Transverse colon (tissue), 4 donors: ENCODE measurements at regions not wholly inside any gene's neighbourhood (a gene's known extent, or its start where the extent isn't known, plus 50 kb on each side); places are given as distances from the start of the nearest gene placed in this dataset.

Source experiments
- DNase-seq: peaks from one replicate; pipeline ENCODE4 v3.0.0-alpha.2; 2019
- H3K27ac ChIP-seq, 4 donors: fragments of 200-600 bp; sonication (generic); 2 replicates each; pipeline ENCODE4 v1.5.1; 2016 to 2018; ENCODE audit warnings: inconsistent platforms in 4 of 4
- H3K27me3 ChIP-seq: fragments of 200-600 bp; sonication (generic); 2 replicates; pipeline ENCODE4 v1.5.1; 2017; ENCODE audit warnings: inconsistent platforms
- H3K36me3 ChIP-seq, 4 donors: fragments of 200-600 bp; sonication (generic); 2 replicates each; pipeline ENCODE4 v1.5.1; 2017 to 2019; ENCODE audit warnings: inconsistent platforms in 4 of 4
- H3K4me1 ChIP-seq, 4 donors: fragments of 200-600 bp; sonication (generic); 2 replicates each; pipeline ENCODE4 v1.5.1; 2017 to 2020; ENCODE audit warnings: inconsistent platforms in 4 of 4
- H3K4me3 ChIP-seq, 4 donors: fragments of 200-600 bp; sonication (generic); 1 replicate in 1 of 4; 2 replicates in 3 of 4; pipeline versions ENCODE4 v1.5.1 to v1.6.1; 2017 to 2019; ENCODE audit warnings: inconsistent platforms in 4 of 4
- H3K9me3 ChIP-seq, 2 donors: fragments of 200-600 bp; sonication (generic); 2 replicates each; pipeline ENCODE4 v1.5.1; 2017 to 2019; ENCODE audit warnings: inconsistent platforms in 2 of 2
- EP300 ChIP-seq: sonication (generic); formaldehyde crosslinking; IDR thresholded peaks from one replicate; pipeline ENCODE4 v1.6.1; 2017; ENCODE audit warnings: antibody characterized with exemption, low read depth
- POLR2A ChIP-seq: fragments of 450-650 bp; IDR thresholded peaks from one replicate; pipeline ENCODE4 v1.6.1; 2016; ENCODE audit warnings: antibody characterized with exemption, mild to moderate bottlenecking, moderate library complexity
- POLR2AphosphoS5 ChIP-seq, 3 donors: sonication (generic); formaldehyde crosslinking; IDR thresholded peaks; one replicate each; pipeline ENCODE4 v1.6.1; 2016; ENCODE audit warnings: antibody characterized with exemption in 3 of 3
- WGBS, 2 donors: methylation state at CpG; one replicate each; pipeline ENCODE4 v1.1.5; 2018; ENCODE audit warnings: low coverage in 1 of 2; 5-methylcytosine and 5-hydroxymethylcytosine counted together
- in situ Hi-C, 4 donors: fragments of 200-750 bp; cut with MboI; loops; one replicate each; pipeline versions ENCODE4 v1.15.0 to v1.15.1; 2017; ENCODE audit warnings: low sequenced_read_pairs in 3 of 4, low pct_ligation_motif_present in 1 of 4, low pct_unique_long_range_greater_than_20kb in 1 of 4
- intact Hi-C: fragments of 100-400 bp; cut with DNase I; formaldehyde crosslinking; loops from one replicate; pipeline ENCODE4 v1.15.1; 2023; ENCODE audit warnings: low total_unique reads
- TF ChIP-seq, protein P1 (sequence below), 5 experiments: fragments of 200-600 bp in 3 of 5; fragments of 450-650 bp in 2 of 5; sonication (generic) in 3 of 5; IDR thresholded peaks; 1 replicate in 2 of 5; 2 replicates in 3 of 5; pipeline ENCODE4 v1.5.1; 2016 to 2017; ENCODE audit warnings: antibody characterized with exemption in 5 of 5, inconsistent platforms in 3 of 5, mild to moderate bottlenecking in 2 of 5, moderate library complexity in 1 of 5

DNA sequence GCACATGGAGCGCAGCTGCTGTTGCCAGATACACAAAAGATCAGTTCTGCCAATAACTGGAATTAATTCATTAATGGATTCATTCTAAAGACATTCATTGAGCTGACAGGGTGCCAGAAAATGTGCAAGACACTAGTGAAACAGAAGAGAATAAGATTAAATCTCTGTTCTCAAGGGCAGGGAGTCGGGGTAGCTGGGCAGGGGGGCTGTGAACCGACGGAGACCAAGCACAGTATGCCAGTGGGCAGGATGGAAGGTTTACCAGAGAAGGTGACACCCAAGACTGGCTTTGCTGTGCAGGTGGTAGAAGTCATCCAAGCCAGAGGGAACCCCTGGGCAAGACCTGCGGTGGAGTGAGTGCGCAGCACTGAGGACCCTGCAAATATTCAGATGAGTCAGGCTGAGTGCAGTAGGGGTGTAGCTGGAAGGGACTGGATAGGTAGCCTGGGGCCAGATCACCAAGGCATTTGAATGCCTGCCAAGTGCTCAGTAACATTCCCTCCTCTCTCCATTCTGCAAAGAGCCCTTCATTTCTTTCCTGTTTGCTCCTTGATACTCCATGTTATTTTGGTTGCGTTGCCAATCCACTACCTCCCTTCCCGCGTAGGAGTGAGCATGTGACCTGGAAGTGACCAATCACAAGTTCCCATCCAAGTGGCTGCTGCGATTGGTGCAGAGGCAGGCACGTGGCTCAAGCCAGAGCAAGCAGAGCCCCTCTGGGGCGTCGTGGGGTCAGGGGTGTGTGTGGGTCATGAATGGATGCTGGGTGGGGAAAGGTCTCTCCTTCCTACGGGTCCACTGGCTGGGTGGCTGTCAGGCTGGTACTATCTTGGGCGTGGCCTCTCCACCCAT lies 413.1 kb downstream of the PTPRU start:
- intact Hi-C loops (no loop called here), in situ Hi-C loops (no loop called here)
- TF ChIP-seq, protein P1, sequence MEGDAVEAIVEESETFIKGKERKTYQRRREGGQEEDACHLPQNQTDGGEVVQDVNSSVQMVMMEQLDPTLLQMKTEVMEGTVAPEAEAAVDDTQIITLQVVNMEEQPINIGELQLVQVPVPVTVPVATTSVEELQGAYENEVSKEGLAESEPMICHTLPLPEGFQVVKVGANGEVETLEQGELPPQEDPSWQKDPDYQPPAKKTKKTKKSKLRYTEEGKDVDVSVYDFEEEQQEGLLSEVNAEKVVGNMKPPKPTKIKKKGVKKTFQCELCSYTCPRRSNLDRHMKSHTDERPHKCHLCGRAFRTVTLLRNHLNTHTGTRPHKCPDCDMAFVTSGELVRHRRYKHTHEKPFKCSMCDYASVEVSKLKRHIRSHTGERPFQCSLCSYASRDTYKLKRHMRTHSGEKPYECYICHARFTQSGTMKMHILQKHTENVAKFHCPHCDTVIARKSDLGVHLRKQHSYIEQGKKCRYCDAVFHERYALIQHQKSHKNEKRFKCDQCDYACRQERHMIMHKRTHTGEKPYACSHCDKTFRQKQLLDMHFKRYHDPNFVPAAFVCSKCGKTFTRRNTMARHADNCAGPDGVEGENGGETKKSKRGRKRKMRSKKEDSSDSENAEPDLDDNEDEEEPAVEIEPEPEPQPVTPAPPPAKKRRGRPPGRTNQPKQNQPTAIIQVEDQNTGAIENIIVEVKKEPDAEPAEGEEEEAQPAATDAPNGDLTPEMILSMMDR (IDR thresholded peaks at IDR 0.05): no peak
- no peak overlapping the region for H3K4me3 ChIP-seq
- H3K36me3 ChIP-seq: no peaks in the 10 kb centered on the region
- H3K27me3 ChIP-seq: no peaks in the 10 kb centered on the region
- no peaks in the 10 kb centered on the region for H3K4me1 ChIP-seq
- no peaks in the 10 kb centered on the region for H3K9me3 ChIP-seq
- no peak for DNase-seq
- 74 to 100% methylated on average over 4 to 15 of the region's 15 CpGs for WGBS, 2 donors
- H3K27ac ChIP-seq: no peak overlapping the region

DNA sequence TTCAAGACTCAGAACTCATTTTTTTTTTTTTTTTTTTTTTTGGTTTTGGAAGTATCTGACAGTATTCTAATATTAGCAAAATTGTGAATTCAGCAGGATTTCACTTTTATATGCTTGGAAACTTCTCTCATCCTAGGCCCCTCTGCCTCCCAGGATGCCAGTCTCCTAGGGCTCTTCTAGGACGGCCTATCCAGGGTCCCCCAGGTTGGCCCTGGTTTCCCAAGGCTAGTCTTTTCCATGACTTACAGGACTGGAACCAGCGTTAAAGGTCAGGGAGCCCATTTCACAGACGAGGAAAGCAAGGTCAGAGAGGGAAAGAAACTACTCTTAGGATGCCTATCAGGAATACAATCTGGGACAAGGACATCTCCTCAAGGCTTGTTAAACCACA lies 412.5 kb downstream of the PTPRU start:
- Histone ChIP-seq H3K27me3 (no peaks in the 10 kb centered on the region), H3K9me3 (no peaks in the 10 kb centered on the region), H3K36me3 (no peaks in the 10 kb centered on the region), H3K27ac (no peak overlapping the region), H3K4me3 (no peak overlapping the region), H3K4me1 (no peaks in the 10 kb centered on the region)
- TF ChIP-seq EP300 (no peak), POLR2AphosphoS5 (IDR thresholded peaks at IDR 0.05) (no peak), POLR2A (no peak)
- TF ChIP-seq, protein P1 (IDR thresholded peaks at IDR 0.05): no peak
- in situ Hi-C loops: no loop called here
- intact Hi-C loops: no loop called here
- WGBS, 2 donors: 54 to 85% methylated on average over 2 to 3 of the region's 3 CpGs
- DNase-seq: no peak

DNA sequence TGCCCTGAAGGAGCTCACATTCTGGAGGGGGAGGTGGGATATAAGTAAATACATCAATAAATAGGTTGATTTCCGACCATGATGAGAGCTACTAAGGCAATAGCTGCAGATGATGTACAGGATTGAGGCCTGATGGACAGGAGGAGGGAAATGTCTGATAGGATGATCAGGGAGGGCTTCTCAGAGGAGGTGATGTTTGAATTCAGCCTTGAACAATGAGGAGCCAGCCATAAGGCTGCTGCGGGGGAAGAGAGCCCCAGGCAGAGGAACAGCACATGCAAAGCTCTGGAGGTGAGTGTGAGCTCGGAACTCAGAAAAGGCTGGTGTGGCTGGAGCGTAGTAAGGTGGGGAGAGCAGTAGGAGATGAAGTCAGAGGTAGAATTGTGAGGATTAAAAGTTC lies 411.7 kb downstream of the PTPRU start:
- H3K4me3 ChIP-seq: no peak overlapping the region
- H3K27me3 ChIP-seq: no peaks in the 10 kb centered on the region
- H3K27ac ChIP-seq: no peak overlapping the region
- no peaks in the 10 kb centered on the region for H3K36me3 ChIP-seq
- intact Hi-C loops: no loop called here
- WGBS, 2 donors: 48 to 61% methylated on average over 4 of the region's 4 CpGs
- no peak for TF ChIP-seq POLR2A
- no peak for TF ChIP-seq POLR2AphosphoS5 (IDR thresholded peaks at IDR 0.05)
- TF ChIP-seq EP300: no peak
- TF ChIP-seq, protein P1 (IDR thresholded peaks at IDR 0.05): no peak
- no peaks in the 10 kb centered on the region for H3K4me1 ChIP-seq
- no peak for DNase-seq
- no peaks in the 10 kb centered on the region for H3K9me3 ChIP-seq
- in situ Hi-C loops: no loop called here

DNA sequence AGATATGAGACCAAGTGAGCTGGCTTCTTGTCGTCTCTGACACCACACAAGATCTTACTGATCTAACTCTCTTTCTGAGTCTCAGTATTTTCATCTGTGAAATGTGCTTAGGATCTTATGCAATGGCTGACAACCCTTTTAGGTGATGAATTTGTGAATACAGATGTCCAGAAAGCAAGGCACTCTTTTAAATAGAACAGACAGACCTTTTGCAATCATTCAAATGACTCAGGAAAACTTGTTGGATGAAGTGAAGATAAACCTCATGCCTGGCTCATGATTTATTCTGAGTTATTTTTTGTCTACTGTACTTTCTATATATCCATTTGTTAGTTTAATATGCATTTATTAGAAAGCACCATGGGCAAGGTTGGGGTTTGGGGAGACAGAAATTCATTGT lies 411.3 kb downstream of the PTPRU start:
- 67 to 72% methylated on average over 1 of the region's 1 CpG for WGBS, 2 donors
- Histone ChIP-seq H3K4me3 (no peak overlapping the region), H3K27me3 (no peaks in the 10 kb centered on the region), H3K36me3 (no peaks in the 10 kb centered on the region), H3K27ac (no peak overlapping the region), H3K4me1 (no peaks in the 10 kb centered on the region), H3K9me3 (no peaks in the 10 kb centered on the region)
- intact Hi-C loops (no loop called here), in situ Hi-C loops (no loop called here)
- TF ChIP-seq POLR2A (no peak), EP300 (no peak), POLR2AphosphoS5 (IDR thresholded peaks at IDR 0.05) (no peak)
- TF ChIP-seq, protein P1 (IDR thresholded peaks at IDR 0.05): no peak
- DNase-seq: no peak
